HepG2 (cell line): ENCODE measurements at regions not wholly inside any gene's neighbourhood (a gene's known extent, or its start where the extent isn't known, plus 50 kb on each side); places are given as distances from the start of the nearest gene placed in this dataset.

ENCODE experiments used
- ATAC-seq: fragments of 200-7000 bp; cut with Tn5 transposase; 3 replicates; pipeline ENCODE4 v1.9.1; 2020; ENCODE audit warnings: mild to moderate bottlenecking, moderate library complexity
- BruUV-seq: library from RNA; stranded (reverse); fragments of 400-500 nt; replicated peaks from 2 replicates; lab custom pipeline; 2021; lab: Mats Ljungman, UMichigan
- CTCF ChIA-PET: fragments of 300-600 bp; formaldehyde crosslinking; extraction: SDS; loops from one replicate; lab custom pipeline; 2021; ENCODE audit warnings: low total read pairs, inconsistent platforms, low intra/inter-chr PET ratio; lab: Yijun Ruan, JAX
- POLR2A ChIA-PET: fragments of 350-600 bp; sonication (Branson Sonifier 250); formaldehyde crosslinking; loops from one replicate; lab custom pipeline; 2020; ENCODE audit warnings: antibody characterized with exemption, inconsistent platforms; lab: Yijun Ruan, JAX
- DNase-seq: peaks from one replicate; pipeline ENCODE4 v3.0.0-alpha.2; 2015; ENCODE audit warnings: low spot score
- FAIRE-seq: peaks from 3 replicates; lab custom pipeline; 2011; peaks lifted over from hg19 to GRCh38; lab: Jason Lieb, UNC
- H2AFZ ChIP-seq: one replicate; pipeline ENCODE4 v1.6.1; 2011; ENCODE audit warnings: low read length, inconsistent platforms
- H3K27ac ChIP-seq: fragments of 300-600 bp; 3 replicates; pipeline ENCODE4 v1.8.0; 2011; ENCODE audit warnings: mixed run types, mild to moderate bottlenecking, mixed read lengths, low read length, inconsistent platforms; ENCODE audit not compliant: insufficient read depth; ENCODE audit errors: extremely low read length
- H3K27me3 ChIP-seq, 2 experiments: fragments of 200-600 bp in 1 of 2; 2 replicates in 1 of 2; 3 replicates in 1 of 2; pipeline versions ENCODE4 v1.6.0 to v1.8.0; 2011; ENCODE audit warnings: low read length in 2 of 2, mild to moderate bottlenecking in 2 of 2, moderate library complexity in 2 of 2, inconsistent platforms in 1 of 2; ENCODE audit not compliant: insufficient read depth in 2 of 2, control insufficient read depth in 1 of 2
- H3K36me3 ChIP-seq, 2 experiments: fragments of 200-600 bp in 1 of 2; replicated peaks in 1 of 2; 2 replicates in 1 of 2; 3 replicates in 1 of 2; pipeline versions ENCODE4 v1.5.1 to v1.8.0; 2011; ENCODE audit warnings: low read length in 2 of 2, inconsistent platforms in 1 of 2; ENCODE audit not compliant: insufficient read depth in 2 of 2, control insufficient read depth in 1 of 2
- H3K4me1 ChIP-seq: 2 replicates; pipeline ENCODE4 v1.5.1; 2012; ENCODE audit warnings: low read length, inconsistent platforms; ENCODE audit not compliant: insufficient read depth
- H3K4me2 ChIP-seq: 2 replicates; pipeline ENCODE4 v1.6.0; 2011; ENCODE audit warnings: low read depth, low read length, inconsistent platforms
- H3K4me3 ChIP-seq, 3 experiments: fragments of 200-600 bp in 1 of 3; sonication (generic), shearing (Covaris generic) in 1 of 3; replicated peaks in 1 of 3; 2 replicates each; pipeline ENCODE4 v1.5.1; 2011 to 2016; ENCODE audit warnings: low read length in 3 of 3, inconsistent platforms in 2 of 3, low read depth in 2 of 3, mild to moderate bottlenecking in 2 of 3, control low read depth in 1 of 3, mixed read lengths in 1 of 3; ENCODE audit not compliant: insufficient read depth in 1 of 3
- H3K79me2 ChIP-seq: one replicate; pipeline ENCODE4 v1.6.1; 2011; ENCODE audit warnings: low read length, inconsistent platforms; ENCODE audit not compliant: insufficient read depth
- H3K9ac ChIP-seq: 2 replicates; pipeline ENCODE4 v1.6.0; 2011; ENCODE audit warnings: mild to moderate bottlenecking, low read depth, low read length, inconsistent platforms; ENCODE audit not compliant: insufficient read depth
- H3K9me3 ChIP-seq: 2 replicates; pipeline ENCODE4 v1.5.1; 2012; ENCODE audit warnings: mild to moderate bottlenecking, low read length
- H4K20me1 ChIP-seq: 2 replicates; pipeline ENCODE4 v1.6.0; 2011; ENCODE audit warnings: inconsistent platforms, mild to moderate bottlenecking, low read length, moderate library complexity; ENCODE audit not compliant: insufficient read depth
- CHD2 ChIP-seq: IDR thresholded peaks from 2 replicates; pipeline ENCODE4 v1.6.1; 2011; ENCODE audit warnings: low read depth, low read length, improper control_type of control experiment
- DMAP1 ChIP-seq: IDR thresholded peaks from 2 replicates; pipeline ENCODE4 v1.6.1; 2016
- DPF2 ChIP-seq: sonication (generic); formaldehyde crosslinking; IDR thresholded peaks from 2 replicates; pipeline ENCODE4 v1.4.0; 2020; ENCODE audit warnings: mild to moderate bottlenecking, low read depth, missing genetic modification reagents, borderline replicate concordance
- KDM3A ChIP-seq: IDR thresholded peaks from 2 replicates; pipeline ENCODE4 v1.6.1; 2018; ENCODE audit warnings: low read depth, missing compliant biosample characterization
- NFKBIZ ChIP-seq: IDR thresholded peaks from 2 replicates; pipeline ENCODE4 v1.6.1; 2018; ENCODE audit warnings: missing genetic modification reagents, missing compliant biosample characterization
- NKX3-1 ChIP-seq: sonication (generic); formaldehyde crosslinking; IDR thresholded peaks from 2 replicates; pipeline ENCODE4 v1.5.0; 2020; ENCODE audit warnings: missing genetic modification reagents
- SP140L ChIP-seq: sonication (generic); formaldehyde crosslinking; IDR thresholded peaks from 2 replicates; pipeline ENCODE4 v1.4.0; 2020; ENCODE audit warnings: missing genetic modification reagents, borderline replicate concordance
- TAF1 ChIP-seq: sonication (generic); formaldehyde crosslinking; IDR thresholded peaks from 2 replicates; pipeline ENCODE4 v1.4.0; 2020; ENCODE audit warnings: missing genetic modification reagents
- ZNF138 ChIP-seq: sonication (generic); formaldehyde crosslinking; IDR thresholded peaks from 2 replicates; pipeline ENCODE4 v1.5.0; 2020; ENCODE audit warnings: mild to moderate bottlenecking, low read depth, missing genetic modification reagents
- ZNF766 ChIP-seq: sonication (generic); formaldehyde crosslinking; IDR thresholded peaks from 2 replicates; pipeline ENCODE4 v1.5.0; 2020; ENCODE audit warnings: missing genetic modification reagents, borderline replicate concordance
- ZNF839 ChIP-seq: sonication (generic); formaldehyde crosslinking; IDR thresholded peaks from 2 replicates; pipeline ENCODE4 v1.4.0; 2020; ENCODE audit warnings: missing genetic modification reagents, mild to moderate bottlenecking, borderline replicate concordance
- ZSCAN31 ChIP-seq: sonication (generic); formaldehyde crosslinking; IDR thresholded peaks from 2 replicates; pipeline ENCODE4 v1.5.0; 2020; ENCODE audit warnings: low read depth, mild to moderate bottlenecking, missing genetic modification reagents
- ZSCAN5A ChIP-seq: sonication (generic); formaldehyde crosslinking; IDR thresholded peaks from 2 replicates; pipeline ENCODE4 v1.8.0; 2022; ENCODE audit warnings: mild to moderate bottlenecking, missing genetic modification reagents, borderline replicate concordance
- whole genome bisulfite sequencing: methylation state at CpG from one replicate; pipeline ENCODE4 v1.1.6; 2017; ENCODE audit warnings: low lambda C conversion rate; 5-methylcytosine and 5-hydroxymethylcytosine counted together
- in situ Hi-C: cut with HindIII; loops from 2 replicates; pipeline ENCODE4 v1.10.0; 2017; ENCODE audit warnings: low pct_unique_long_range_greater_than_20kb; ENCODE audit not compliant: extremely low pct_ligation_motif_present
- intact Hi-C: fragments of 100-400 bp; cut with micrococcal nuclease; formaldehyde crosslinking; loops from one replicate; pipeline ENCODE4 v1.10.0; 2022; ENCODE audit not compliant: unreplicated experiment
- TF ChIP-seq, protein P1 (sequence below): sonication (generic); formaldehyde crosslinking; IDR thresholded peaks from 2 replicates; pipeline ENCODE4 v1.5.1; 2020; ENCODE audit warnings: missing genetic modification reagents, mild to moderate bottlenecking, borderline replicate concordance
- TF ChIP-seq, protein P2 (sequence below): sonication (generic); formaldehyde crosslinking; IDR thresholded peaks from 2 replicates; pipeline ENCODE4 v1.4.0; 2020; ENCODE audit warnings: missing genetic modification reagents
- TF ChIP-seq, protein P3 (sequence below): sonication (generic); formaldehyde crosslinking; IDR thresholded peaks from 2 replicates; pipeline ENCODE4 v1.5.0; 2020; ENCODE audit warnings: missing genetic modification reagents
- TF ChIP-seq, protein P4 (sequence below): fragments of 450-650 bp; IDR thresholded peaks from 2 replicates; pipeline ENCODE4 v1.6.1; 2017
- TF ChIP-seq, protein P5 (sequence below): sonication (generic); formaldehyde crosslinking; IDR thresholded peaks from 2 replicates; pipeline ENCODE4 v1.9.0; 2021; ENCODE audit warnings: missing genetic modification reagents, borderline replicate concordance

- TF ChIP-seq ZSCAN5A (CRISPR knock-in tag): no peak
- TF ChIP-seq, protein P1, sequence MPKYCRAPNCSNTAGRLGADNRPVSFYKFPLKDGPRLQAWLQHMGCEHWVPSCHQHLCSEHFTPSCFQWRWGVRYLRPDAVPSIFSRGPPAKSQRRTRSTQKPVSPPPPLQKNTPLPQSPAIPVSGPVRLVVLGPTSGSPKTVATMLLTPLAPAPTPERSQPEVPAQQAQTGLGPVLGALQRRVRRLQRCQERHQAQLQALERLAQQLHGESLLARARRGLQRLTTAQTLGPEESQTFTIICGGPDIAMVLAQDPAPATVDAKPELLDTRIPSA (CRISPR knock-in tag): no peak
- no peak for TF ChIP-seq NKX3-1 (CRISPR knock-in tag)
- no peak for TF ChIP-seq DMAP1 (CRISPR knock-in tag)
Observed at GRCh38 chr1:209531006-209531405, 52.5 kb upstream of the CAMK1G start (continued).

- Histone ChIP-seq H3K27me3 (no peaks in the 10 kb centered on the region), H3K79me2 (no peaks in the 10 kb centered on the region), H3K9me3 (no peaks in the 10 kb centered on the region), H3K27ac (no peak overlapping the region), H4K20me1 (no peaks in the 10 kb centered on the region), H3K4me2 (no peak overlapping the region), H3K9ac (no peak overlapping the region), H2AFZ (no peak overlapping the region), H3K4me1 (peaks cover 14% of the 10 kb centered on the region), H3K36me3 (no peaks in the 10 kb centered on the region), H3K4me3 (no peak overlapping the region)
- FAIRE-seq (no peak), DNase-seq (no peak), ATAC-seq (no peak)
- POLR2A ChIA-PET: no interaction called here
- CTCF ChIA-PET: no interaction called here
- no TSS peak for BruUV-seq
- 23% methylated on average over 4 of the region's 4 CpGs for WGBS
- intact Hi-C loops: no loop called here
- in situ Hi-C loops: no loop called here
- TF ChIP-seq ZNF839 (no peak), NFKBIZ (no peak), TAF1 (CRISPR knock-in tag) (no peak), ZNF766 (CRISPR knock-in tag) (no peak), SP140L (CRISPR knock-in tag) (no peak), DPF2 (CRISPR knock-in tag) (no peak), KDM3A (CRISPR knock-in tag) (no peak), CHD2 (no peak), ZSCAN31 (CRISPR knock-in tag) (no peak), ZNF138 (CRISPR knock-in tag) (no peak)
- TF ChIP-seq, protein P2, sequence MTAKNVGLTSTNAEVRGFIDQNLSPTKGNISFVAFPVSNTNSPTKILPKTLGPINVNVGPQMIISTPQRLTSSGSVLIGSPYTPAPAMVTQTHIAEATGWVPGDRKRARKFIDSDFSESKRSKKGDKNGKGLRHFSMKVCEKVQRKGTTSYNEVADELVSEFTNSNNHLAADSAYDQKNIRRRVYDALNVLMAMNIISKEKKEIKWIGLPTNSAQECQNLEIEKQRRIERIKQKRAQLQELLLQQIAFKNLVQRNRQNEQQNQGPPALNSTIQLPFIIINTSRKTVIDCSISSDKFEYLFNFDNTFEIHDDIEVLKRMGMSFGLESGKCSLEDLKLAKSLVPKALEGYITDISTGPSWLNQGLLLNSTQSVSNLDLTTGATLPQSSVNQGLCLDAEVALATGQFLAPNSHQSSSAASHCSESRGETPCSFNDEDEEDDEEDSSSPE (CRISPR knock-in tag): no peak
- TF ChIP-seq, protein P3, sequence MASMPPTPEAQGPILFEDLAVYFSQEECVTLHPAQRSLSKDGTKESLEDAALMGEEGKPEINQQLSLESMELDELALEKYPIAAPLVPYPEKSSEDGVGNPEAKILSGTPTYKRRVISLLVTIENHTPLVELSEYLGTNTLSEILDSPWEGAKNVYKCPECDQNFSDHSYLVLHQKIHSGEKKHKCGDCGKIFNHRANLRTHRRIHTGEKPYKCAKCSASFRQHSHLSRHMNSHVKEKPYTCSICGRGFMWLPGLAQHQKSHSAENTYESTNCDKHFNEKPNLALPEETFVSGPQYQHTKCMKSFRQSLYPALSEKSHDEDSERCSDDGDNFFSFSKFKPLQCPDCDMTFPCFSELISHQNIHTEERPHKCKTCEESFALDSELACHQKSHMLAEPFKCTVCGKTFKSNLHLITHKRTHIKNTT (CRISPR knock-in tag): no peak
- TF ChIP-seq, protein P4, sequence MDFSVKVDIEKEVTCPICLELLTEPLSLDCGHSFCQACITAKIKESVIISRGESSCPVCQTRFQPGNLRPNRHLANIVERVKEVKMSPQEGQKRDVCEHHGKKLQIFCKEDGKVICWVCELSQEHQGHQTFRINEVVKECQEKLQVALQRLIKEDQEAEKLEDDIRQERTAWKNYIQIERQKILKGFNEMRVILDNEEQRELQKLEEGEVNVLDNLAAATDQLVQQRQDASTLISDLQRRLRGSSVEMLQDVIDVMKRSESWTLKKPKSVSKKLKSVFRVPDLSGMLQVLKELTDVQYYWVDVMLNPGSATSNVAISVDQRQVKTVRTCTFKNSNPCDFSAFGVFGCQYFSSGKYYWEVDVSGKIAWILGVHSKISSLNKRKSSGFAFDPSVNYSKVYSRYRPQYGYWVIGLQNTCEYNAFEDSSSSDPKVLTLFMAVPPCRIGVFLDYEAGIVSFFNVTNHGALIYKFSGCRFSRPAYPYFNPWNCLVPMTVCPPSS: no peak
- TF ChIP-seq, protein P5, sequence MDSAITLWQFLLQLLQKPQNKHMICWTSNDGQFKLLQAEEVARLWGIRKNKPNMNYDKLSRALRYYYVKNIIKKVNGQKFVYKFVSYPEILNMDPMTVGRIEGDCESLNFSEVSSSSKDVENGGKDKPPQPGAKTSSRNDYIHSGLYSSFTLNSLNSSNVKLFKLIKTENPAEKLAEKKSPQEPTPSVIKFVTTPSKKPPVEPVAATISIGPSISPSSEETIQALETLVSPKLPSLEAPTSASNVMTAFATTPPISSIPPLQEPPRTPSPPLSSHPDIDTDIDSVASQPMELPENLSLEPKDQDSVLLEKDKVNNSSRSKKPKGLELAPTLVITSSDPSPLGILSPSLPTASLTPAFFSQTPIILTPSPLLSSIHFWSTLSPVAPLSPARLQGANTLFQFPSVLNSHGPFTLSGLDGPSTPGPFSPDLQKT (CRISPR knock-in tag): no peak
Observed at GRCh38 chr1:209531549-209531948, 52.0 kb upstream of the CAMK1G start.
